Activated CD4-positive, alpha-beta T cell treated with anti-CD3 and anti-CD28 coated beads, Interleukin-2, amount 10 ng/mL, durations not matched to agents 24 days and 14 days (primary cell): ENCODE measurements at regions not wholly inside any gene's neighbourhood (a gene's known extent, or its start where the extent isn't known, plus 50 kb on each side); places are given as distances from the start of the nearest gene placed in this dataset.

Experiments used
- DNase-seq: peaks from one replicate; pipeline ENCODE4 v3.0.0; 2022
- H3K27ac Mint-ChIP-seq: one replicate; pipeline ENCODE4 v1.8.0; 2022; ENCODE audit warnings: mild to moderate bottlenecking, mixed read lengths
- H3K27me3 Mint-ChIP-seq: one replicate; pipeline ENCODE4 v1.8.0; 2022; ENCODE audit warnings: mixed read lengths
- H3K36me3 Mint-ChIP-seq: one replicate; pipeline ENCODE4 v1.8.0; 2022; ENCODE audit warnings: low read depth, mild to moderate bottlenecking, mixed read lengths
- H3K4me1 Mint-ChIP-seq: one replicate; pipeline ENCODE4 v1.8.0; 2021; ENCODE audit warnings: mixed read lengths
- H3K4me3 Mint-ChIP-seq: one replicate; pipeline ENCODE4 v1.8.0; 2022; ENCODE audit warnings: mild to moderate bottlenecking, moderate library complexity, mixed read lengths
- H3K9me3 Mint-ChIP-seq: one replicate; pipeline ENCODE4 v1.8.0; 2021; ENCODE audit warnings: mixed read lengths
- intact Hi-C: fragments of 100-400 bp; cut with micrococcal nuclease; formaldehyde crosslinking; loops from one replicate; pipeline ENCODE4 v1.15.1; 2023

GRCh38 chr6:169935348-169935718 lies 183.9 kb downstream of the ERMARD start:
- Mint-ChIP-seq H3K27ac (no peak overlapping the region), H3K4me3 (no peak overlapping the region), H3K27me3 (no peaks in the 10 kb centered on the region), H3K9me3 (no peaks in the 10 kb centered on the region), H3K36me3 (no peaks in the 10 kb centered on the region), H3K4me1 (no peaks in the 10 kb centered on the region)
- DNase-seq = no peak
- intact Hi-C loops = no loop called here

- Mint-ChIP-seq H3K27me3 (no peaks in the 10 kb centered on the region), H3K27ac (no peak overlapping the region), H3K9me3 (peaks cover under 1% of the 10 kb centered on the region), H3K36me3 (no peaks in the 10 kb centered on the region), H3K4me1 (no peaks in the 10 kb centered on the region), H3K4me3 (no peak overlapping the region)
- no peak for DNase-seq
- intact Hi-C loops = no loop called here
Measured at GRCh38 chr6:169934699-169935347, 183.4 kb downstream of the ERMARD start.

- Mint-ChIP-seq H3K27ac (no peak overlapping the region), H3K4me3 (no peak overlapping the region), H3K9me3 (peaks cover 8% of the 10 kb centered on the region), H3K4me1 (no peaks in the 10 kb centered on the region), H3K36me3 (no peaks in the 10 kb centered on the region), H3K27me3 (no peaks in the 10 kb centered on the region)
- intact Hi-C loops = no loop called here
- no peak for DNase-seq
Measured at GRCh38 chr6:169933839-169934698, 182.6 kb downstream of the ERMARD start.

- Mint-ChIP-seq H3K9me3 (peaks cover 13% of the 10 kb centered on the region), H3K27me3 (no peaks in the 10 kb centered on the region), H3K4me1 (no peaks in the 10 kb centered on the region), H3K4me3 (no peak overlapping the region), H3K27ac (no peak overlapping the region), H3K36me3 (no peaks in the 10 kb centered on the region)
- intact Hi-C loops = no loop called here
- DNase-seq = no peak
Measured at GRCh38 chr6:169933251-169933821, 181.9 kb downstream of the ERMARD start.

GRCh38 chr6:169932491-169932890 lies 181.1 kb downstream of the ERMARD start:
- Mint-ChIP-seq H3K36me3 (no peaks in the 10 kb centered on the region), H3K27me3 (no peaks in the 10 kb centered on the region), H3K27ac (no peak overlapping the region), H3K4me3 (no peak overlapping the region), H3K9me3 (peaks cover 13% of the 10 kb centered on the region), H3K4me1 (no peaks in the 10 kb centered on the region)
- intact Hi-C loops = no loop called here
- no peak for DNase-seq

- intact Hi-C loops = no loop called here
Measured at GRCh38 chr6:169931261-169931660, 179.8 kb downstream of the ERMARD start.

GRCh38 chr6:169930799-169931198 lies 179.4 kb downstream of the ERMARD start:
- intact Hi-C loops = no loop called here

More at GRCh38 chr6:169931261-169931660, 179.8 kb downstream of the ERMARD start:
- Mint-ChIP-seq H3K27me3 (no peaks in the 10 kb centered on the region), H3K4me3 (no peak overlapping the region), H3K4me1 (no peaks in the 10 kb centered on the region), H3K27ac (no peak overlapping the region), H3K9me3 (peaks cover 13% of the 10 kb centered on the region), H3K36me3 (no peaks in the 10 kb centered on the region)
- DNase-seq = no peak

GRCh38 chr6:169927711-169928110 lies 176.3 kb downstream of the ERMARD start:
- H3K27me3 Mint-ChIP-seq = no peaks in the 10 kb centered on the region
- intact Hi-C loops = no loop called here

More at GRCh38 chr6:169930799-169931198, 179.4 kb downstream of the ERMARD start:
- Mint-ChIP-seq H3K4me3 (no peak overlapping the region), H3K27ac (no peak overlapping the region), H3K9me3 (peaks cover 13% of the 10 kb centered on the region), H3K36me3 (no peaks in the 10 kb centered on the region), H3K4me1 (no peaks in the 10 kb centered on the region), H3K27me3 (no peaks in the 10 kb centered on the region)
- DNase-seq = no peak

GRCh38 chr6:169926617-169927417 lies 175.4 kb downstream of the ERMARD start:
- no peaks in the 10 kb centered on the region for H3K4me1 Mint-ChIP-seq
- H3K4me3 Mint-ChIP-seq = no peak overlapping the region
- peaks cover 13% of the 10 kb centered on the region for H3K9me3 Mint-ChIP-seq
- intact Hi-C loops = no loop called here
- H3K27ac Mint-ChIP-seq = no peak overlapping the region
- H3K27me3 Mint-ChIP-seq = no peaks in the 10 kb centered on the region
- no peaks in the 10 kb centered on the region for H3K36me3 Mint-ChIP-seq
- DNase-seq = no peak

More at GRCh38 chr6:169927711-169928110, 176.3 kb downstream of the ERMARD start:
- H3K36me3 Mint-ChIP-seq = no peaks in the 10 kb centered on the region
- H3K4me3 Mint-ChIP-seq = no peak overlapping the region
- peaks cover 13% of the 10 kb centered on the region for H3K9me3 Mint-ChIP-seq
- DNase-seq = no peak
- H3K27ac Mint-ChIP-seq = no peak overlapping the region
- no peaks in the 10 kb centered on the region for H3K4me1 Mint-ChIP-seq

- DNase-seq = no peak
- Mint-ChIP-seq H3K9me3 (peaks cover 5% of the 10 kb centered on the region), H3K36me3 (no peaks in the 10 kb centered on the region), H3K4me3 (no peak overlapping the region), H3K27ac (no peak overlapping the region), H3K4me1 (no peaks in the 10 kb centered on the region), H3K27me3 (no peaks in the 10 kb centered on the region)
- intact Hi-C loops = no loop called here
Measured at GRCh38 chr6:169923468-169924464, 172.3 kb downstream of the ERMARD start.

GRCh38 chr6:169921853-169922824 lies 170.7 kb downstream of the ERMARD start:
- Mint-ChIP-seq H3K4me3 (no peak overlapping the region), H3K27ac (no peak overlapping the region), H3K9me3 (peaks cover 8% of the 10 kb centered on the region), H3K27me3 (no peaks in the 10 kb centered on the region), H3K36me3 (no peaks in the 10 kb centered on the region), H3K4me1 (no peaks in the 10 kb centered on the region)
- intact Hi-C loops = no loop called here
- DNase-seq = no peak

GRCh38 chr6:169921217-169921616 lies 169.8 kb downstream of the ERMARD start:
- H3K4me1 Mint-ChIP-seq = no peaks in the 10 kb centered on the region
- H3K27ac Mint-ChIP-seq = no peak overlapping the region
- H3K9me3 Mint-ChIP-seq = peaks cover 8% of the 10 kb centered on the region
- H3K36me3 Mint-ChIP-seq = no peaks in the 10 kb centered on the region
- no peak for DNase-seq
- intact Hi-C loops = no loop called here
- no peaks in the 10 kb centered on the region for H3K27me3 Mint-ChIP-seq
- H3K4me3 Mint-ChIP-seq = no peak overlapping the region
